Activated CD4-positive, alpha-beta T cell treated with anti-CD3 and anti-CD28 coated beads, Interleukin-2, amount 50 U/mL, for 16 hours (primary cell): ENCODE measurements at regions not wholly inside any gene's neighbourhood (a gene's known extent, or its start where the extent isn't known, plus 50 kb on each side); places are given as distances from the start of the nearest gene placed in this dataset.
"Not testable (repeated sequence)": the region's sequence is repeated elsewhere in the genome, so short reads cannot be mapped to it uniquely, and the experiment has no call there.

Experiments used
- DNase-seq: peaks from one replicate; pipeline ENCODE4 v3.0.0-alpha.2; 2020

GRCh38 chr18:64695851-64696553 lies 547.1 kb upstream of the LINC00305 start:
- DNase-seq: no peak

GRCh38 chr18:64693766-64694165 lies 544.9 kb upstream of the LINC00305 start:
- DNase-seq: no peak

- DNase-seq: no peak
These were observed 543.9 kb upstream of the LINC00305 start for GRCh38 chr18:64692826-64693225.

- DNase-seq: no peak
These were observed 530.2 kb upstream of the LINC00305 start for GRCh38 chr18:64679121-64679520.

GRCh38 chr18:64678048-64678447 lies 529.2 kb upstream of the LINC00305 start:
- no peak for DNase-seq

- DNase-seq: no peak
These were observed 525.8 kb upstream of the LINC00305 start for GRCh38 chr18:64674694-64675093.

- not testable (repeated sequence) for DNase-seq
These were observed 522.4 kb upstream of the LINC00305 start for GRCh38 chr18:64671293-64671692.

- DNase-seq: no peak
These were observed 519.6 kb upstream of the LINC00305 start for GRCh38 chr18:64668461-64668962.

- no peak for DNase-seq
These were observed 514.2 kb upstream of the LINC00305 start for GRCh38 chr18:64663086-64663485.

GRCh38 chr18:64659196-64659595 lies 510.3 kb upstream of the LINC00305 start:
- no peak for DNase-seq

- DNase-seq: no peak
These were observed 504.2 kb upstream of the LINC00305 start for GRCh38 chr18:64653068-64653467.

GRCh38 chr18:64650068-64650467 lies 501.2 kb upstream of the LINC00305 start:
- DNase-seq: no peak

GRCh38 chr18:64645753-64646152 lies 496.9 kb upstream of the LINC00305 start:
- DNase-seq: no peak

- DNase-seq: no peak
These were observed 490.6 kb upstream of the LINC00305 start for GRCh38 chr18:64639536-64639935.

- no peak for DNase-seq
These were observed 472.2 kb upstream of the LINC00305 start for GRCh38 chr18:64620971-64621560.

- no peak for DNase-seq
These were observed 469.5 kb upstream of the LINC00305 start for GRCh38 chr18:64618390-64618789.

- DNase-seq: no peak
These were observed 466.1 kb upstream of the LINC00305 start for GRCh38 chr18:64615021-64615420.

- DNase-seq: no peak
These were observed 465.6 kb upstream of the LINC00305 start for GRCh38 chr18:64614446-64614845.

- no peak for DNase-seq
These were observed 443.4 kb upstream of the LINC00305 start for GRCh38 chr18:64592246-64592645.

- DNase-seq: no peak
These were observed 440.1 kb upstream of the LINC00305 start for GRCh38 chr18:64589000-64589399.

GRCh38 chr18:64566456-64566855 lies 417.6 kb upstream of the LINC00305 start:
- DNase-seq: no peak

- DNase-seq: no peak
These were observed 413.8 kb upstream of the LINC00305 start for GRCh38 chr18:64562651-64563050.

- no peak for DNase-seq
These were observed 397.6 kb upstream of the LINC00305 start for GRCh38 chr18:64546451-64546850.

GRCh38 chr18:64539847-64540246 lies 391.0 kb upstream of the LINC00305 start:
- DNase-seq: no peak

- no peak for DNase-seq
These were observed 379.8 kb upstream of the LINC00305 start for GRCh38 chr18:64528646-64529045.
